OCI-LY3 (cell line): ENCODE measurements at regions not wholly inside any gene's neighbourhood (a gene's known extent, or its start where the extent isn't known, plus 50 kb on each side); places are given as distances from the start of the nearest gene placed in this dataset.

Experiments used
- H2AFZ ChIP-seq: fragments of 200-600, 300-600 bp; shearing (Covaris generic); 2 replicates; pipeline ENCODE4 v1.6.0; 2014; ENCODE audit warnings: antibody characterized with exemption, low read depth, low read length
- H3K27ac ChIP-seq: fragments of 200-600, 300-600 bp; sonication (generic); 2 replicates; pipeline ENCODE4 v1.5.1; 2014; ENCODE audit warnings: mild to moderate bottlenecking, low read length, moderate library complexity, mixed read lengths
- H3K27me3 ChIP-seq: fragments of 200-600, 300-600 bp; sonication (generic); 2 replicates; pipeline ENCODE4 v1.6.1; 2014; ENCODE audit warnings: low read depth, low read length, mixed read lengths
- H3K36me3 ChIP-seq: fragments of 200-600, 300-600 bp; sonication (generic); replicated peaks from 2 replicates; pipeline ENCODE3; 2014; ENCODE audit warnings: low read depth, low read length, mixed read lengths
- H3K4me1 ChIP-seq: fragments of 300-600, 200-600 bp; sonication (generic); 2 replicates; pipeline ENCODE4 v1.6.1; 2014; ENCODE audit warnings: low read length, mixed read lengths
- H3K4me2 ChIP-seq: fragments of 200-600, 300-600 bp; sonication (generic); 2 replicates; pipeline ENCODE4 v1.6.1; 2014; ENCODE audit warnings: low read length, mixed read lengths
- H3K4me3 ChIP-seq: fragments of 300-600, 200-600 bp; sonication (generic); 2 replicates; pipeline ENCODE4 v1.5.1; 2014; ENCODE audit warnings: antibody characterized with exemption, mild to moderate bottlenecking, low read length, moderate library complexity
- H3K79me2 ChIP-seq: fragments of 300-600, 200-600 bp; shearing (Covaris generic); 2 replicates; pipeline ENCODE4 v1.6.1; 2014; ENCODE audit warnings: mild to moderate bottlenecking, low read length, mixed read lengths
- H3K9ac ChIP-seq: fragments of 300-600, 200-600 bp; shearing (Covaris generic); 2 replicates; pipeline ENCODE4 v1.6.0; 2014; ENCODE audit warnings: mild to moderate bottlenecking, low read length, moderate library complexity
- H3K9me3 ChIP-seq: fragments of 200-600, 300-600 bp; shearing (Covaris generic); 2 replicates; pipeline ENCODE4 v1.6.1; 2014; ENCODE audit warnings: low read length, mixed read lengths; ENCODE audit not compliant: insufficient read depth
- H4K20me1 ChIP-seq: fragments of 200-600, 300-600 bp; sonication (generic); 2 replicates; pipeline ENCODE4 v1.6.1; 2016; ENCODE audit warnings: low read length, mixed read lengths; ENCODE audit not compliant: insufficient read depth
- CTCF ChIP-seq: fragments of 200-600, 300-600 bp; sonication (generic); IDR thresholded peaks from 2 replicates; pipeline ENCODE4 v1.5.1; 2014; ENCODE audit warnings: antibody characterized with exemption, low read length, low read depth
- EZH2phosphoT487 ChIP-seq: fragments of 200-600 bp; shearing (Covaris generic); IDR thresholded peaks from 2 replicates; pipeline ENCODE4 v1.6.1; 2018; ENCODE audit warnings: antibody characterized with exemption, mixed run types, low read depth

GRCh38 chr4:19982556-19982955 is 269.1 kb upstream of the SLIT2 start:
- Histone ChIP-seq H3K27ac (no peak overlapping the region), H3K36me3 (no peaks in the 10 kb centered on the region), H3K9ac (no peak overlapping the region), H3K9me3 (no peaks in the 10 kb centered on the region), H3K27me3 (no peaks in the 10 kb centered on the region), H2AFZ (no peak overlapping the region), H3K79me2 (no peaks in the 10 kb centered on the region), H3K4me2 (no peak overlapping the region), H3K4me1 (no peaks in the 10 kb centered on the region), H4K20me1 (no peaks in the 10 kb centered on the region), H3K4me3 (no peak overlapping the region)
- no peak for TF ChIP-seq CTCF
- no peak for TF ChIP-seq EZH2phosphoT487

DNA sequence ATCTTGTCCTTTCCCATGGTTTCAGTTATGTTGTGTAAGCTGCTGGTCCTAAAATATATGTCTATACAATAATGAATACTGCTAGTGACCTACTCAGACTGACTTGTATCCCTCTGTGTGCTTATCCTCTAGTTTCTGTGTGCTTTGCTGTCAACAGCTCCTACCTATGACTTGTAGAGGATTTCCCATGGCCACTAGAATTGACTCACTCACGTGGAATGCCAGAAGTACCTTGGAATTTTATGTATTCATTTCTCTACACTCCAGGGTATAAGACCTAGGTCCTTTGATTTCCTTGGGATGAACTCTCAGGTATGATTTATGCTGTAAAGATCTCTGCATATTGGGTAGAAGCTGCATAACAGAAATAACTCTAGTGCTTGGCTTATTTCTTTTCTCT is 279.9 kb upstream of the SLIT2 start:
- H3K4me1 ChIP-seq: no peaks in the 10 kb centered on the region
- H3K4me3 ChIP-seq: no peak overlapping the region
- H3K4me2 ChIP-seq: no peak overlapping the region
- no peaks in the 10 kb centered on the region for H3K36me3 ChIP-seq
- no peak overlapping the region for H2AFZ ChIP-seq
- H3K9me3 ChIP-seq: no peaks in the 10 kb centered on the region
- no peak for TF ChIP-seq EZH2phosphoT487
- TF ChIP-seq CTCF: no peak
- H4K20me1 ChIP-seq: no peaks in the 10 kb centered on the region
- H3K79me2 ChIP-seq: no peaks in the 10 kb centered on the region
- H3K27me3 ChIP-seq: no peaks in the 10 kb centered on the region
- no peak overlapping the region for H3K27ac ChIP-seq
- no peak overlapping the region for H3K9ac ChIP-seq

DNA sequence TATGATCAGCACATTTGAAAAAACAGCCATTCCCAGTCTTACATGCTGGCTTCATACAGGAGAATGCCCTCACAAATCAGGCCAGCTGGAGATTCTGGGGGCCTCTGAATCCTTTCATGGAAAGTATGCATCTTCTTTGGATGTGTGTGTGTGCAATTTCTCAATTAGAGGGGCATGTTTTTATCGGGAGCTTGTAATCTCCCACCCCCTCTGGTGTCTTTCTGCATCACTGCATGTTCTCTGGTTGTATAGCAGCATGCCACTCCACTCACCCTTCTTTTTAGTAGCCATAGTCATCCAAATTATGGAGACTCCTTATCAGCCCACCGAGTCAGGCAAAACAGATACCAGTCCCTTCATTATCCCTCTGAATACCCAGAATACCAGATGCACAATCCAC is 282.2 kb upstream of the SLIT2 start:
- Histone ChIP-seq H3K9ac (no peak overlapping the region), H3K79me2 (no peaks in the 10 kb centered on the region), H3K4me2 (no peak overlapping the region), H2AFZ (no peak overlapping the region), H4K20me1 (no peaks in the 10 kb centered on the region), H3K4me3 (no peak overlapping the region), H3K27me3 (no peaks in the 10 kb centered on the region), H3K4me1 (no peaks in the 10 kb centered on the region), H3K27ac (no peak overlapping the region), H3K9me3 (no peaks in the 10 kb centered on the region), H3K36me3 (no peaks in the 10 kb centered on the region)
- TF ChIP-seq CTCF (no peak), EZH2phosphoT487 (no peak)

DNA sequence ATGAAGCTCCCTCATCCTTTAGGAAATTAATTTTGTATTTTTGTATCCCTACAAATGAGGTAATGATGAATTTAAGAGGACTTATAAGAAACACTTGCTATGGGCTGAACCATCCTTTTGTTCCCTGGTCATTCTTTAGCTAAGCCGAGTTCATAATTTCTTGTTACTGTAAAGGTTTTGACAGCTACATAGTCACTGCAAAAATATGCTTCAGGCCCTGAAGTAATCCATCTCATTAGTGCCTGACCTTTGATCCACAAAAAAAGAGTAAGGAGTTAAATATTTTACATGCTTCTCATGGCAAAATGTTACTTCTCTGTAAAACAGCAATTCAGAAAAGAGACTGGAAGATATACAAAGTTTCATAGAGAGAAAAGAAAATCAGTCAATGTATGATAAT is 290.6 kb upstream of the SLIT2 start:
- no peaks in the 10 kb centered on the region for H3K4me1 ChIP-seq
- no peaks in the 10 kb centered on the region for H3K9me3 ChIP-seq
- TF ChIP-seq CTCF (no peak), EZH2phosphoT487 (no peak)
- H3K36me3 ChIP-seq: no peaks in the 10 kb centered on the region
- no peak overlapping the region for H3K27ac ChIP-seq
- H3K27me3 ChIP-seq: no peaks in the 10 kb centered on the region
- no peaks in the 10 kb centered on the region for H4K20me1 ChIP-seq
- no peak overlapping the region for H3K4me2 ChIP-seq
- H3K9ac ChIP-seq: no peak overlapping the region
- H3K4me3 ChIP-seq: no peak overlapping the region
- no peaks in the 10 kb centered on the region for H3K79me2 ChIP-seq
- H2AFZ ChIP-seq: no peak overlapping the region
